ENCODE measurements at regions not wholly inside any gene's neighbourhood (a gene's known extent, or its start where the extent isn't known, plus 50 kb on each side); places are given as distances from the start of the nearest gene placed in this dataset.
"Not testable (repeated sequence)": the region's sequence is repeated elsewhere in the genome, so short reads cannot be mapped to it uniquely, and the experiment has no call there.

- DNase-seq (ENCODE audit: low read depth), result peak; percentile 76
Observed at GRCh38 chr2:173550143-173550542, 195.5 kb downstream of the CDCA7 start.

DNA sequence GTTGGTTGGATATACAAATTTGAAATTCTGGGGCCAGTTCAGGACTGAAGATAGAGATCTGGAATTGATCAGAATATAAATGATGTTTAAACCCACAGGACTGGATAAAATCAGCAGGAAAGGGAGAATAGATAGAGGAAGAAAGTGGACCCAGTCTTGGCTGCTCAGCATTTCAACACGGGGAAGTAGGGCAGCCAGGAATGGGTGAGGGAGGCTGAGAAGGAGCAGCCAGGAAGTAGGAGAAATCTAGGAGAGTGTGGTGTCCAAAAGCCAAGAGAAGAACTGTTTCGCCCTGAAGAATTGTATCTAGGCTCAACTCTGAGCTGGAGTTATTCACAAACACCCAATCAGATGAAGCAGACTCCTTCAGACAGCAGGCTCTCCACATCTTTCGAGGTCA lies 197.9 kb downstream of the CDCA7 start:
- DNase-seq (ENCODE audit: low read depth), result no peak

DNA sequence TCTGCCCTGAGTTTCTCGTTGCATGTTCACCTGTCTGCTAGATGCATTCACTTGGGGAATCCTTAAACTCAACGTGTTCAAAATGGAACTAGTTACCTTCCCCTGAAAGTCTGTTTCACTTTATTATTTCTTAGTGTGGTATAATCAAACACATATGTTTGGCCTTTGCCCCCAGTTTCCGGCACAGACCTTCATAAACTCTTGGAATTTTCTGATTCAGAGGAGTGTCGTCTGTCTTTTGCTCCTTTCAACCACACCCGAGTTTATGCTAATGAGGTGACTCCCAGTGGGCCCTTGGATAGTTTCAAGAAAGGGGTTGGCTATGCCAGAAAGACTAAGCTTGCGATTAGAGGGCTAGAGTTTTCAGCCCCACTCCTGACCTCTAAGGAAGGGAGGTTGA lies 198.9 kb downstream of the CDCA7 start:
- DNase-seq (ENCODE audit: low read depth), result no peak

GRCh38 chr2:173555833-173556232 lies 201.2 kb downstream of the CDCA7 start:
- DNase-seq (ENCODE audit: low read depth), result no peak

- DNase-seq (ENCODE audit: low read depth), result no peak
Observed at GRCh38 chr2:173556816-173557215, 202.1 kb downstream of the CDCA7 start.

GRCh38 chr2:173557497-173557896 lies 202.8 kb downstream of the CDCA7 start:
- no peak for DNase-seq (ENCODE audit: low read depth)

DNA sequence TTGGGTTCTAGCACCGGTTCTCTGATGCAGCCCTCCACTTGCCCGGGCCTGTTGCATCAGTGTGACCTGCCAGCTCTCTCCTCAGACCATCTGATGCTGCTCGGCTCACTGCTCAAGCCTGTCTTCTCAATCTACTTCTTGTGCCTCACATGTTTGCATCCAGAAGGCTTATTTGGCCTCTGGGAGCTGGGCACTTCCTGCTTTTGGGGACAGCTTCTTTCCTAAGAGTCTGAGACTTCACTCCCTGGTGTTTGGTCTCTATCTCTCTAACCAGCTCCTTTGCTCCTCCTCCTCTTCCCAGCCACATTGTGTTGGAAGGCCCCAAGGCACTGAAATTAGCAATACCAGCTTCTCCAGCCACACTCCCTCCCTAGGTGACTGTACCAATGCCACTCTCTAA lies 212.8 kb downstream of the CDCA7 start:
- DNase-seq (ENCODE audit: low read depth), result no peak

- DNase-seq (ENCODE audit: low read depth), result no peak
Observed at GRCh38 chr2:173568054-173568453, 213.4 kb downstream of the CDCA7 start.

DNA sequence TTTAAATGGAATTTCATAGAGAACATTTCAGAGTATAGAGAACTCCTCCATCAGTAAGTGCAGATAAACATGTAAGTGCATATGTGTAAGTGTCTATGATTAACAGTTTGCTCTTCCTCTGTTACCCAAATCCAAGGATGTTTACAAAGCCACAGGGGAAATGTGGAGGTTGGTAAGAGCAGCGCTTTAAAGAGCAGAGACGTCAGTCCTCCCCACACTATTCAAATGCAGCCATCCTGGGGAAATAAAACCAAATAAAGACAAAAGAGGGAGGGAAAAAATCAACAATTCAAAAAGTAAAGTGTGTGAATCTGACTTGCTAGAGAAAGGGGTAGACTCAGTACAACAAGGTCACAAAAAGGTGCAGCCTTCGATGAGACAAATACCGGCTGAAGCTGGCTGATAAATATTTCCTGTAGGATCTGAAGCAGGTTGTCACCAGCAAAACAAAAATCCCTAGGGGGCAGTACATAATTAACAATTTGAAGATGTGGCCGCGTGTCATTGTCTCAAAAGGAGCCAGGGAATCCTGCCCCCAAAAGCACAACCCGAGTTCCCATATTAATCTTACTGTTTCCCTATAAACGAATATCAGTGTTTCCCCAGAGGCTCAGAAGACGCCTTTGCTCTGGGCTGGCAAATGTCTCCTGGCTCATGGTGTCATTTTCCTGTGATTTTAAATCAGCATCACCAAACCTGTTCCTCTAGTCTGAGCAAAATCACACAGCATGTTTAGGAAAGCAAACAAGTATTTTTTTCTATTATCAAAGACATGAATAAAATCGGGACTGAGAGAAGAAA lies 216.5 kb downstream of the CDCA7 start:
- no peak for DNase-seq (ENCODE audit: low read depth)

DNA sequence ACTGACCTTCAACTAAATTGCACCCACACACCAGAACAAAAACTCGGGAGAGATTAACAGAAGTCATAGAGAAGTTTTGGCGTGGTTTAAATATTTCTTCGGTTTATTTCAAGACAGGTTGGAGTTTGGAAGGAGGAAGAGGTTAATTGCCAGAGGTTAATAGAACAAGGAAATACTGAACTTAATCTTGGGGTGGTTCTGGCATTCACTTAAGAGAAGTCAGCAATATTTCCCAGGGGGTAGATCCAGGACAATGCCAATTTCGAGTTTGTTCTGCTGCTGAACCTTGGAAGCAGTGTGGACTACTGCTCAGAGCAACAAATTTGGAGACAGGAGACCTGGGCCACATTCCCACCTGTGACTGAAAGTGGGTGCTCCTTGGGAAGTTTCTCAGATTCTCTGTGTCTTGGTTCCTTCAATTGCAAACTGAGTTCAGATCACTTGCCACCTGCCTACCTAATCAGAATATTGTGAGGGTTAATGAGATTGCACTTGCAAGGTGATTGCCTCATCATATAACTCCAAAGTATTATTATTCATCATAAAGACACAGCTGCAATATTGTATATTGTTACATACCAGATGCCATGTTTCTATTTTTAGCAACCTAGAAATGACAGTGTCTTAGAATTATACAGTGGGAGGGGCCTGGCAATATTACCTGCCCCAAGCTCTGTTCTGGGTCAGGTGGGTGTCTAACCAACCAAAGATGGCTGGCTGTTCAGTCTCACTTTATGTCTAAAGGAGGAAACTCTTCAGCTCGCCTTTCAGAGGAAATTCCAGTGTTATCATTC lies 217.4 kb downstream of the CDCA7 start:
- no peak for DNase-seq (ENCODE audit: low read depth)

GRCh38 chr2:173572848-173573247 lies 218.2 kb downstream of the CDCA7 start:
- no peak for DNase-seq (ENCODE audit: low read depth)

- DNase-seq (ENCODE audit: low read depth), result not testable (repeated sequence)
Observed at GRCh38 chr2:173573782-173574181, 219.1 kb downstream of the CDCA7 start.

- no peak for DNase-seq (ENCODE audit: low read depth)
Observed at GRCh38 chr2:173574324-173575112, 219.8 kb downstream of the CDCA7 start.

GRCh38 chr2:173578404-173579107 lies 223.9 kb downstream of the CDCA7 start:
- no peak for DNase-seq (ENCODE audit: low read depth)

DNA sequence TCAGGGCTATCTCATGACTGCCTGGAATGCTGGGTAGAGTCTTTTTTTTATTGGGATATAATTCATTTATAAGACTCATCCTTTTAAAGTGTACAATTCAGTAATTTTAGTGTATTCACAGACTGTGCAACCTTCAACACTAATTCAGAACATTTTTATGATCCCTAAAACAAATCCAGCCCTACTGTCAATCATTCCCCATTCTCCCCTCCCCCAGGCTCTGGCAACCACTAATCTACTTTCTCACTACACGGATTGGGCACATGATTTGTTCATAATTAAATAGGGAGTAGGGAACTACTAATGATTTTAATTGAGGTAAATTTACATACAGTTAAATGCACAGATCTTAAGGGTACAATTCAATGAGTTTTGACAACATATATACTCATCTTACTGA lies 225.7 kb downstream of the CDCA7 start:
- DNase-seq (ENCODE audit: low read depth), result no peak

DNA sequence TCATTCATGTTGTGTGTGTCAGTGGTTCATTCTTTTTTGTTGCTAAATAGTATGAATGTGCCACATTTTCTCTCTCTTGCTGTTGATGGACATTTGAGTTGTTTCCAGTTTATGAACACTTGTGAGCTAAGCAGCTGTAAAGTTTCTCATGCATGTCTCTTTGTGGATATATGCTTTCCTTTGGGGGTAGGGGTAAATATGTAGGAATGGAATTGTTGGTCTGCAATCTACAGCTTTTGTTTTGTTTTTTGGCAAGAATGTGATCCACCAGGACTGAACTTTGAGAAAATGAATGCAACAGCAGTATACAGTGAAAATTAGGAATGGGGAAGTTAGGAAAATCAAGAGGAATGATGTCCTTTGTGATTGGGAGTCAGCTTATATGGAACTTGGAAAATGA lies 226.3 kb downstream of the CDCA7 start:
- DNase-seq (ENCODE audit: low read depth), result no peak

DNA sequence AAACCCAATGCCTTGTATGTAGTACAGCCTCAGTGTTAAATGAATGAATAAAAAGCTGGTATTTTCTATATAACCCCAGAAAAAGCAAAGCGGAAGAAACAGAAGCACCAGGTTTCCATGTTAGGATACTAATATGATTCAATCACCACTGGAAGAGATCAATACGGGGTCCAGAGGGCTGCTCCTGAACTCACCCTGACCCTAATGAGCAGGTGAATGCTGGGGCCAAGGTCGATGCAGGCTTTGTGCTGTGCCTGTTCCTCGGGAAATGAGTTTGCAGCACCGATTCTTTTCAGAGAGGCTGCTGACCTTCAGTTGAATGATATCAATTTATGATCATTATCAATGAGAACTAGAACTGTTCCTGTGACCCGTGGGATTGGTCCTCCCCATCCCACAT lies 228.5 kb downstream of the CDCA7 start:
- no peak for DNase-seq (ENCODE audit: low read depth)

DNA sequence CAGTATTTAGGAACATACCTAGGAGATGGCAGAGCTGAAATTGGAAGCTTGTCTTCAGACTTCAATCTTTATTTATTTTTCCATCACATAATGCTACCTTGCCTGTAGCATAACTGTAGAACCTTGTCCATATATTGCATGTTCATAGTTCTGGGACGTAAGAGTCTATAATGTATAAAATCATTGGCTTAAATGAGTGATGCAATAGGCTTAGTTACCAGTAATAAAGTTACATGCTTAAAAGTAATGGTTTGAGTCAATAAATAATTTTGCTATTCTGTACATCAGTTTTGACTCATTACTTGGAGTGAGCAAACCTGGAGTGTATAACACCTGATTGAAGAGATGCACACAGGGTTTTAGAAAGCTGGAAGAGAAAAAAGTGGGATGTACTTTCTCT lies 229.3 kb downstream of the CDCA7 start:
- DNase-seq (ENCODE audit: low read depth), result no peak

- DNase-seq (ENCODE audit: low read depth), result no peak
Observed at GRCh38 chr2:173584676-173585458, 230.2 kb downstream of the CDCA7 start.

GRCh38 chr2:173588931-173589369 lies 234.3 kb downstream of the CDCA7 start:
- no peak for DNase-seq (ENCODE audit: low read depth)

GRCh38 chr2:173589604-173590275 lies 235.1 kb downstream of the CDCA7 start:
- DNase-seq (ENCODE audit: low read depth), result no peak
